ENCODE measurements at regions not wholly inside any gene's neighbourhood (a gene's known extent, or its start where the extent isn't known, plus 50 kb on each side); places are given as distances from the start of the nearest gene placed in this dataset.

GRCh38 chr11:120058931-120059330, 79.0 kb downstream of the TRIM29 start:
- no peak overlapping the region for H3K27ac ChIP-seq (ENCODE audit: low read depth in 1 of 2, low read length in 2 of 2)
- 90% methylated on average over 4 of the region's 4 CpGs for WGBS
- peaks cover 0 to 8% (median 0%) of the 10 kb centered on the region in 4 donors for H3K27me3 ChIP-seq (ENCODE audit: control insufficient read depth in 4 of 4, insufficient read depth in 4 of 4, low read length in 3 of 4)
- TF ChIP-seq RAD21 (IDR thresholded peaks at IDR 0.05), result no peak
- TF ChIP-seq SP1 (IDR thresholded peaks at IDR 0.05), result no peak
- TF ChIP-seq FOXA1 (IDR thresholded peaks at IDR 0.05), result no peak
- no peak for TF ChIP-seq ATF3 (IDR thresholded peaks at IDR 0.05)
- no peak for TF ChIP-seq REST (IDR thresholded peaks at IDR 0.05)
- TF ChIP-seq CTCF (IDR thresholded peaks at IDR 0.05; ENCODE audit: low read depth, low read length, missing input control), result no peak
- TF ChIP-seq RXRA (IDR thresholded peaks at IDR 0.05), result no peak
- TF ChIP-seq HNF4A (conservative IDR thresholded peaks at IDR 0.05), result no peak
- TF ChIP-seq JUND (IDR thresholded peaks at IDR 0.05), result no peak
- no peak overlapping the region for H3K9ac ChIP-seq (ENCODE audit: low read depth in 1 of 2, low read length in 2 of 2)
- no peak overlapping the region for H3K4me3 ChIP-seq (ENCODE audit: low read depth in 1 of 3, low read length in 3 of 3)
- no peaks in the 10 kb centered on the region for H3K9me3 ChIP-seq (ENCODE audit: control insufficient read depth in 4 of 4, low read length in 3 of 4)
- peak; percentile 19 for DNase-seq (ENCODE audit: low spot score)
- no peaks in the 10 kb centered on the region for H3K36me3 ChIP-seq (ENCODE audit: control insufficient read depth in 4 of 4, insufficient read depth in 3 of 4, low read depth in 1 of 4, low read length in 3 of 4)
- no peaks in the 10 kb centered on the region for H3K4me1 ChIP-seq (ENCODE audit: control insufficient read depth in 4 of 4, insufficient read depth in 4 of 4, low read length in 3 of 4)

- 65% methylated on average over 18 of the region's 18 CpGs for WGBS
- H3K27ac ChIP-seq (ENCODE audit: low read depth in 1 of 2, low read length in 2 of 2), result no peak overlapping the region
- peaks cover 0 to 6% (median 0%) of the 10 kb centered on the region in 4 donors for H3K27me3 ChIP-seq (ENCODE audit: control insufficient read depth in 4 of 4, insufficient read depth in 4 of 4, low read length in 3 of 4)
- no peak for TF ChIP-seq TAF1 (conservative IDR thresholded peaks at IDR 0.05)
- TF ChIP-seq HNF4A (conservative IDR thresholded peaks at IDR 0.05), result no peak
- no peak for TF ChIP-seq RXRA (IDR thresholded peaks at IDR 0.05)
- TF ChIP-seq NR2F2 (IDR thresholded peaks at IDR 0.05), result no peak
- TF ChIP-seq GABPA (IDR thresholded peaks at IDR 0.05 in 1 of 2, conservative IDR thresholded peaks at IDR 0.05 in 1 of 2), result no peak
- peak; percentile 20 for DNase-seq (ENCODE audit: low spot score)
- H3K9me3 ChIP-seq (ENCODE audit: control insufficient read depth in 4 of 4, low read length in 3 of 4), result peaks cover 0 to 2% (median under 1%) of the 10 kb centered on the region in 4 donors
- H3K4me1 ChIP-seq (ENCODE audit: control insufficient read depth in 4 of 4, insufficient read depth in 4 of 4, low read length in 3 of 4), result no peaks in the 10 kb centered on the region
- H3K4me3 ChIP-seq (ENCODE audit: low read depth in 1 of 3, low read length in 3 of 3), result no peak overlapping the region
- H3K9ac ChIP-seq (ENCODE audit: low read depth in 1 of 2, low read length in 2 of 2), result no peak overlapping the region
- no peaks in the 10 kb centered on the region for H3K36me3 ChIP-seq (ENCODE audit: control insufficient read depth in 4 of 4, insufficient read depth in 3 of 4, low read depth in 1 of 4, low read length in 3 of 4)
These were observed 80.0 kb downstream of the TRIM29 start for GRCh38 chr11:120057595-120058581.

All from liver (tissue), 8 donors.